Lung (tissue), 11 donors: ENCODE measurements at regions not wholly inside any gene's neighbourhood (a gene's known extent, or its start where the extent isn't known, plus 50 kb on each side); places are given as distances from the start of the nearest gene placed in this dataset.

Experiments used
- ATAC-seq: fragments of 200-7000 bp; cut with Tn5 transposase; one replicate; pipeline ENCODE4 v1.9.1; 2020; ENCODE audit warnings: moderate number of reproducible peaks; ENCODE audit not compliant: insufficient read depth, low FRiP score
- DNase-seq, 3 donors: peaks; one replicate each; pipeline ENCODE4 v3.0.0-alpha.2; 2013 to 2017
- H3K27ac ChIP-seq, 2 donors: one replicate each; pipeline ENCODE4 v1.5.1; 2013; ENCODE audit warnings: mild to moderate bottlenecking in 2 of 2, moderate library complexity in 2 of 2, control low read depth in 1 of 2, inconsistent platforms in 1 of 2, low read depth in 1 of 2, low read length in 1 of 2
- H3K27me3 ChIP-seq, 3 donors: one replicate each; pipeline ENCODE4 v1.5.1; 2013; ENCODE audit warnings: low read length in 2 of 3; ENCODE audit not compliant: control insufficient read depth in 3 of 3, insufficient read depth in 3 of 3
- H3K36me3 ChIP-seq, 4 donors: one replicate each; pipeline ENCODE4 v1.5.1; 2013; ENCODE audit warnings: low read length in 4 of 4, mild to moderate bottlenecking in 1 of 4, moderate library complexity in 1 of 4; ENCODE audit not compliant: control insufficient read depth in 4 of 4, insufficient read depth in 4 of 4
- H3K4me1 ChIP-seq, 5 donors: one replicate each; pipeline ENCODE4 v1.5.1; 2013; ENCODE audit warnings: low read length in 5 of 5, mild to moderate bottlenecking in 2 of 5, moderate library complexity in 1 of 5; ENCODE audit not compliant: control insufficient read depth in 5 of 5, insufficient read depth in 5 of 5
- H3K4me3 ChIP-seq: one replicate; pipeline ENCODE4 v1.5.1; 2013; ENCODE audit warnings: mild to moderate bottlenecking, control low read depth, moderate library complexity
- H3K9ac ChIP-seq, 2 donors: one replicate each; pipeline ENCODE4 v1.5.1; 2013; ENCODE audit warnings: low read length in 2 of 2, control low read depth in 1 of 2; ENCODE audit not compliant: insufficient read depth in 1 of 2
- H3K9me3 ChIP-seq, 4 donors: one replicate each; pipeline ENCODE4 v1.5.1; 2013; ENCODE audit warnings: low read length in 3 of 4, mild to moderate bottlenecking in 1 of 4, moderate library complexity in 1 of 4; ENCODE audit not compliant: control insufficient read depth in 4 of 4, insufficient read depth in 3 of 4
- CTCF ChIP-seq: IDR thresholded peaks from 2 replicates; pipeline ENCODE4 v1.5.1; 2012; ENCODE audit warnings: mild to moderate bottlenecking; ENCODE audit errors: control extremely low read depth, extremely low read depth
- WGBS, 2 donors: extraction: QIAGEN DNeasy Blood & Tissue Kit; methylation state at CpG; one replicate each; pipeline ENCODE4 v1.1.7; 2013; 5-methylcytosine and 5-hydroxymethylcytosine counted together
- donor health status: control.
- donor health status: control.
- donor health status: Bipolar disorder and iron deficiency.
- donor health status: healthy.
- donor health status: DM: yes; HTN: yes; CAD: no.

GRCh38 chr10:69684020-69684980 is 54.3 kb downstream of the FAM241B start:
- Histone ChIP-seq H3K27me3 (peaks cover 0 to 5% (median 0%) of the 10 kb centered on the region in 3 donors), H3K9me3 (no peaks in the 10 kb centered on the region), H3K4me3 (no peak overlapping the region), H3K36me3 (no peaks in the 10 kb centered on the region), H3K27ac (peak overlapping the region in 1 of 2 donors; percentile 89), H3K9ac (no peak overlapping the region), H3K4me1 (peaks cover 0 to 24% (median 6%) of the 10 kb centered on the region in 5 donors)
- TF ChIP-seq CTCF: no peak
- DNase-seq (peak; percentile 57 to 80 (median 72)), ATAC-seq (peak; percentile 63)
- WGBS, 2 donors: 57 to 73% methylated on average over 17 of the region's 17 CpGs

GRCh38 chr10:69684981-69685353 is 54.9 kb downstream of the FAM241B start:
- Histone ChIP-seq H3K9ac (no peak overlapping the region), H3K4me3 (no peak overlapping the region)
- no peak for ATAC-seq

GRCh38 chr10:69685426-69685801 is 55.4 kb downstream of the FAM241B start:
- ATAC-seq: no peak
- 66 to 74% methylated on average over 5 of the region's 5 CpGs for WGBS, 2 donors
- Histone ChIP-seq H3K9me3 (no peaks in the 10 kb centered on the region), H3K4me3 (no peak overlapping the region), H3K4me1 (peaks cover 0 to 24% (median 6%) of the 10 kb centered on the region in 5 donors), H3K27me3 (peaks cover 0 to 4% (median 0%) of the 10 kb centered on the region in 3 donors), H3K9ac (no peak overlapping the region), H3K36me3 (no peaks in the 10 kb centered on the region), H3K27ac (no peak overlapping the region)
- DNase-seq: no peak
- TF ChIP-seq CTCF: no peak

More at GRCh38 chr10:69684981-69685353, 54.9 kb downstream of the FAM241B start:
- Histone ChIP-seq H3K27ac (peak overlapping the region in 1 of 2 donors; percentile 89), H3K4me1 (peaks cover 0 to 24% (median 6%) of the 10 kb centered on the region in 5 donors), H3K36me3 (no peaks in the 10 kb centered on the region), H3K9me3 (no peaks in the 10 kb centered on the region), H3K27me3 (peaks cover 0 to 5% (median 0%) of the 10 kb centered on the region in 3 donors)
- TF ChIP-seq CTCF: no peak
- WGBS, 2 donors: 57 to 66% methylated on average over 4 of the region's 4 CpGs
- DNase-seq: no peak
